Duodenal mucosa (tissue), 2 donors: ENCODE measurements at regions not wholly inside any gene's neighbourhood (a gene's known extent, or its start where the extent isn't known, plus 50 kb on each side); places are given as distances from the start of the nearest gene placed in this dataset.

ENCODE experiments used
- H3K27ac ChIP-seq: one replicate; pipeline ENCODE4 v1.7.0; 2013; ENCODE audit warnings: low read depth, low read length
- H3K27me3 ChIP-seq, 2 donors: one replicate each; pipeline ENCODE4 v1.7.0; 2013; ENCODE audit warnings: low read length in 2 of 2, control low read depth in 1 of 2; ENCODE audit not compliant: insufficient read depth in 2 of 2, control insufficient read depth in 1 of 2
- H3K36me3 ChIP-seq, 2 donors: one replicate each; pipeline ENCODE4 v1.7.0; 2013; ENCODE audit warnings: low read length in 2 of 2, control low read depth in 1 of 2; ENCODE audit not compliant: insufficient read depth in 2 of 2, control insufficient read depth in 1 of 2
- H3K4me1 ChIP-seq, 2 donors: one replicate each; pipeline ENCODE4 v1.7.0; 2013; ENCODE audit warnings: low read length in 2 of 2, control low read depth in 1 of 2; ENCODE audit not compliant: insufficient read depth in 2 of 2, control insufficient read depth in 1 of 2
- H3K4me3 ChIP-seq, 2 donors: one replicate each; pipeline ENCODE4 v1.7.0; 2013; ENCODE audit warnings: low read length in 2 of 2, low read depth in 1 of 2
- H3K9ac ChIP-seq, 2 donors: one replicate each; pipeline ENCODE4 v1.7.0; 2013; ENCODE audit warnings: low read length in 2 of 2, low read depth in 1 of 2
- H3K9me3 ChIP-seq, 2 donors: one replicate each; pipeline ENCODE4 v1.7.0; 2013; ENCODE audit warnings: low read length in 2 of 2, control low read depth in 1 of 2; ENCODE audit not compliant: control insufficient read depth in 1 of 2

GRCh38 chr14:99040711-99041110 is 231.3 kb downstream of the BCL11B start:
- no peaks in the 10 kb centered on the region for H3K27me3 ChIP-seq
- H3K4me1 ChIP-seq: no peaks in the 10 kb centered on the region
- no peaks in the 10 kb centered on the region for H3K36me3 ChIP-seq
- no peak overlapping the region for H3K27ac ChIP-seq
- no peak overlapping the region for H3K9ac ChIP-seq
- no peaks in the 10 kb centered on the region for H3K9me3 ChIP-seq
- no peak overlapping the region for H3K4me3 ChIP-seq

GRCh38 chr14:99041141-99041819 is 230.7 kb downstream of the BCL11B start:
- Histone ChIP-seq H3K9me3 (no peaks in the 10 kb centered on the region), H3K27me3 (no peaks in the 10 kb centered on the region), H3K27ac (no peak overlapping the region), H3K36me3 (no peaks in the 10 kb centered on the region), H3K4me3 (no peak overlapping the region), H3K4me1 (no peaks in the 10 kb centered on the region), H3K9ac (no peak overlapping the region)

- Histone ChIP-seq H3K36me3 (no peaks in the 10 kb centered on the region), H3K4me3 (no peak overlapping the region), H3K4me1 (no peaks in the 10 kb centered on the region), H3K27me3 (no peaks in the 10 kb centered on the region), H3K27ac (no peak overlapping the region), H3K9me3 (no peaks in the 10 kb centered on the region), H3K9ac (no peak overlapping the region)
Measured at GRCh38 chr14:99041820-99042174, 230.2 kb downstream of the BCL11B start.

GRCh38 chr14:99042381-99043266 is 229.4 kb downstream of the BCL11B start:
- Histone ChIP-seq H3K27me3 (no peaks in the 10 kb centered on the region), H3K9ac (no peak overlapping the region)

GRCh38 chr14:99043267-99043615 is 228.8 kb downstream of the BCL11B start:
- Histone ChIP-seq H3K9me3 (no peaks in the 10 kb centered on the region), H3K4me1 (no peaks in the 10 kb centered on the region), H3K9ac (no peak overlapping the region), H3K36me3 (no peaks in the 10 kb centered on the region), H3K4me3 (no peak overlapping the region), H3K27ac (no peak overlapping the region), H3K27me3 (no peaks in the 10 kb centered on the region)

More at GRCh38 chr14:99042381-99043266, 229.4 kb downstream of the BCL11B start:
- H3K4me1 ChIP-seq: no peaks in the 10 kb centered on the region
- no peaks in the 10 kb centered on the region for H3K9me3 ChIP-seq
- H3K36me3 ChIP-seq: no peaks in the 10 kb centered on the region
- H3K27ac ChIP-seq: no peak overlapping the region
- H3K4me3 ChIP-seq: no peak overlapping the region

GRCh38 chr14:99043756-99044155 is 228.2 kb downstream of the BCL11B start:
- Histone ChIP-seq H3K4me1 (no peaks in the 10 kb centered on the region), H3K36me3 (no peaks in the 10 kb centered on the region), H3K9ac (no peak overlapping the region), H3K27me3 (no peaks in the 10 kb centered on the region), H3K9me3 (no peaks in the 10 kb centered on the region), H3K4me3 (no peak overlapping the region), H3K27ac (no peak overlapping the region)

- Histone ChIP-seq H3K36me3 (no peaks in the 10 kb centered on the region), H3K27me3 (no peaks in the 10 kb centered on the region), H3K9ac (no peak overlapping the region), H3K4me3 (no peak overlapping the region), H3K9me3 (peaks cover 0 to 8% of the 10 kb centered on the region in 2 donors), H3K4me1 (no peaks in the 10 kb centered on the region), H3K27ac (no peak overlapping the region)
Measured at GRCh38 chr14:99047441-99048031, 224.5 kb downstream of the BCL11B start.

GRCh38 chr14:99050309-99050708 is 221.7 kb downstream of the BCL11B start:
- no peak overlapping the region for H3K4me3 ChIP-seq
- no peaks in the 10 kb centered on the region for H3K4me1 ChIP-seq
- H3K9me3 ChIP-seq: peaks cover 2 to 12% of the 10 kb centered on the region in 2 donors
- H3K27ac ChIP-seq: no peak overlapping the region
- H3K9ac ChIP-seq: no peak overlapping the region
- no peaks in the 10 kb centered on the region for H3K36me3 ChIP-seq
- H3K27me3 ChIP-seq: no peaks in the 10 kb centered on the region

- H3K9me3 ChIP-seq: peaks cover 2 to 12% of the 10 kb centered on the region in 2 donors
- no peak overlapping the region for H3K27ac ChIP-seq
Measured at GRCh38 chr14:99052467-99052866, 219.5 kb downstream of the BCL11B start.

GRCh38 chr14:99055019-99055418 is 217.0 kb downstream of the BCL11B start:
- Histone ChIP-seq H3K36me3 (no peaks in the 10 kb centered on the region), H3K27me3 (no peaks in the 10 kb centered on the region), H3K27ac (no peak overlapping the region), H3K9me3 (peaks cover 2 to 12% of the 10 kb centered on the region in 2 donors), H3K4me3 (no peak overlapping the region), H3K4me1 (peaks cover 0 to 4% of the 10 kb centered on the region in 2 donors), H3K9ac (no peak overlapping the region)

More at GRCh38 chr14:99052467-99052866, 219.5 kb downstream of the BCL11B start:
- Histone ChIP-seq H3K36me3 (no peaks in the 10 kb centered on the region), H3K4me1 (no peaks in the 10 kb centered on the region), H3K4me3 (no peak overlapping the region), H3K27me3 (no peaks in the 10 kb centered on the region), H3K9ac (no peak overlapping the region)
